Keratinocyte (primary cell): ENCODE measurements at regions not wholly inside any gene's neighbourhood (a gene's known extent, or its start where the extent isn't known, plus 50 kb on each side); places are given as distances from the start of the nearest gene placed in this dataset.

Experiments used
- CTCF ChIP-seq, 3 experiments: IDR thresholded peaks in 1 of 3; conservative IDR thresholded peaks in 1 of 3; optimal IDR thresholded peaks in 1 of 3; 2 replicates in 2 of 3; 3 replicates in 1 of 3; pipeline versions ENCODE3 to v1.5.1; 2011; ENCODE audit warnings: low read length in 3 of 3, mild to moderate bottlenecking in 3 of 3, moderate library complexity in 2 of 3, control low read depth in 1 of 3, inconsistent platforms in 1 of 3; ENCODE audit not compliant: insufficient read depth in 2 of 3; ENCODE audit errors: extremely low read depth in 1 of 3
- EZH2 ChIP-seq: IDR thresholded peaks from one replicate; pipeline ENCODE4 v1.6.1; 2012; ENCODE audit warnings: inconsistent platforms, mild to moderate bottlenecking, low read length, moderate library complexity

GRCh38 chr20:53713328-53714056 is 119.9 kb upstream of the ZNF217 start:
- TF ChIP-seq CTCF (optimal IDR thresholded peaks at IDR 0.05 in 1 of 3, IDR thresholded peaks at IDR 0.05 in 1 of 3, conservative IDR thresholded peaks at IDR 0.05 in 1 of 3; ENCODE audit: extremely low read depth in 1 of 3, insufficient read depth in 2 of 3, low read length in 3 of 3): peak in 1 of 3 experiments; percentile 4
- TF ChIP-seq EZH2: no peak
